ENCODE measurements at regions not wholly inside any gene's neighbourhood (a gene's known extent, or its start where the extent isn't known, plus 50 kb on each side); places are given as distances from the start of the nearest gene placed in this dataset.
"Not testable (repeated sequence)": the region's sequence is repeated elsewhere in the genome, so short reads cannot be mapped to it uniquely, and the experiment has no call there.

GRCh38 chr6:144921206-144921975 lies 636.3 kb downstream of the UTRN start:
- no peak for TF ChIP-seq CTCF (IDR thresholded peaks at IDR 0.05; ENCODE audit: extremely low read depth, low read depth, low read length)
- H2AFZ ChIP-seq (ENCODE audit: low read length) = peak overlapping the region; percentile 67

GRCh38 chr6:144922120-144922722 lies 637.1 kb downstream of the UTRN start:
- Histone ChIP-seq H3K27ac (ENCODE audit: low read depth, low read length) (no peak overlapping the region), H3K4me2 (ENCODE audit: insufficient read depth, low read length) (no peak overlapping the region)
- DNase-seq (ENCODE audit: insufficient read length, low spot score, missing footprints) = peak; percentile 65

More at GRCh38 chr6:144921206-144921975, 636.3 kb downstream of the UTRN start:
- H3K79me2 ChIP-seq (ENCODE audit: insufficient read depth, low read length) = no peaks in the 10 kb centered on the region
- no peaks in the 10 kb centered on the region for H3K36me3 ChIP-seq (ENCODE audit: insufficient read depth, low read length)
- no peaks in the 10 kb centered on the region for H3K27me3 ChIP-seq (ENCODE audit: insufficient read depth, low read length)
- no peak overlapping the region for H3K4me2 ChIP-seq (ENCODE audit: insufficient read depth, low read length)
- no peak overlapping the region for H3K27ac ChIP-seq (ENCODE audit: low read depth, low read length)
- H3K4me1 ChIP-seq (ENCODE audit: insufficient read depth, low read length) = no peaks in the 10 kb centered on the region
- no peaks in the 10 kb centered on the region for H3K9me3 ChIP-seq (ENCODE audit: low read depth, low read length)
- no peaks in the 10 kb centered on the region for H4K20me1 ChIP-seq (ENCODE audit: insufficient read depth, low read length)
- no peak for DNase-seq (ENCODE audit: insufficient read length, low spot score, missing footprints)
- no peak overlapping the region for H3K4me3 ChIP-seq (ENCODE audit: insufficient read depth, low read length)

GRCh38 chr6:144922771-144923490 lies 637.8 kb downstream of the UTRN start:
- not testable (repeated sequence) for H3K27me3 ChIP-seq (ENCODE audit: insufficient read depth, low read length); H2AFZ ChIP-seq (ENCODE audit: low read length); DNase-seq (ENCODE audit: insufficient read length, low spot score, missing footprints); H3K4me1 ChIP-seq (ENCODE audit: insufficient read depth, low read length); H3K4me2 ChIP-seq (ENCODE audit: insufficient read depth, low read length); H3K27ac ChIP-seq (ENCODE audit: low read depth, low read length); H3K79me2 ChIP-seq (ENCODE audit: insufficient read depth, low read length); H3K9me3 ChIP-seq (ENCODE audit: low read depth, low read length); H4K20me1 ChIP-seq (ENCODE audit: insufficient read depth, low read length); H3K4me3 ChIP-seq (ENCODE audit: insufficient read depth, low read length); H3K36me3 ChIP-seq (ENCODE audit: insufficient read depth, low read length)

More at GRCh38 chr6:144922120-144922722, 637.1 kb downstream of the UTRN start:
- no peaks in the 10 kb centered on the region for H3K27me3 ChIP-seq (ENCODE audit: insufficient read depth, low read length)
- no peak for TF ChIP-seq CTCF (IDR thresholded peaks at IDR 0.05; ENCODE audit: extremely low read depth, low read depth, low read length)
- H3K4me3 ChIP-seq (ENCODE audit: insufficient read depth, low read length) = no peak overlapping the region
- H2AFZ ChIP-seq (ENCODE audit: low read length) = peak overlapping the region; percentile 44
- H3K79me2 ChIP-seq (ENCODE audit: insufficient read depth, low read length) = no peaks in the 10 kb centered on the region
- H3K36me3 ChIP-seq (ENCODE audit: insufficient read depth, low read length) = no peaks in the 10 kb centered on the region
- no peaks in the 10 kb centered on the region for H3K9me3 ChIP-seq (ENCODE audit: low read depth, low read length)
- H4K20me1 ChIP-seq (ENCODE audit: insufficient read depth, low read length) = no peaks in the 10 kb centered on the region
- H3K4me1 ChIP-seq (ENCODE audit: insufficient read depth, low read length) = no peaks in the 10 kb centered on the region

- H3K27me3 ChIP-seq (ENCODE audit: insufficient read depth, low read length); H3K27ac ChIP-seq (ENCODE audit: low read depth, low read length); H3K4me3 ChIP-seq (ENCODE audit: insufficient read depth, low read length); H3K9me3 ChIP-seq (ENCODE audit: low read depth, low read length); H2AFZ ChIP-seq (ENCODE audit: low read length); H3K4me1 ChIP-seq (ENCODE audit: insufficient read depth, low read length); H3K4me2 ChIP-seq (ENCODE audit: insufficient read depth, low read length); H3K79me2 ChIP-seq (ENCODE audit: insufficient read depth, low read length); DNase-seq (ENCODE audit: insufficient read length, low spot score, missing footprints); H3K36me3 ChIP-seq (ENCODE audit: insufficient read depth, low read length); H4K20me1 ChIP-seq (ENCODE audit: insufficient read depth, low read length): not testable (repeated sequence)
Measured at GRCh38 chr6:144923491-144923787, 638.3 kb downstream of the UTRN start.

Measured in osteoblast (primary cell).